Tibial nerve (tissue), 4 donors: ENCODE measurements at regions not wholly inside any gene's neighbourhood (a gene's known extent, or its start where the extent isn't known, plus 50 kb on each side); places are given as distances from the start of the nearest gene placed in this dataset.

Experiments
- DNase-seq, 2 donors: peaks; one replicate each; pipeline ENCODE4 v3.0.0-alpha.2; 2019; ENCODE audit warnings: low spot score in 2 of 2
- H3K27ac ChIP-seq, 4 donors: fragments of 200-600 bp; sonication (generic) in 3 of 4; one replicate each; pipeline ENCODE4 v1.5.1; 2017 to 2019; ENCODE audit warnings: mild to moderate bottlenecking in 1 of 4
- H3K27me3 ChIP-seq, 2 donors: fragments of 200-600 bp; sonication (generic) in 1 of 2; one replicate each; pipeline versions ENCODE4 v1.5.1 to v1.6.0; 2017 to 2019
- H3K36me3 ChIP-seq, 3 donors: fragments of 200-600 bp; sonication (generic); one replicate each; pipeline ENCODE4 v1.5.1; 2018 to 2019
- H3K4me1 ChIP-seq, 4 donors: fragments of 200-600 bp; sonication (generic) in 3 of 4; one replicate each; pipeline ENCODE4 v1.5.1; 2017 to 2019
- H3K4me3 ChIP-seq, 4 donors: fragments of 200-600 bp; sonication (generic) in 3 of 4; one replicate each; pipeline ENCODE4 v1.5.1; 2017 to 2019; ENCODE audit warnings: mild to moderate bottlenecking in 1 of 4, moderate library complexity in 1 of 4
- H3K9me3 ChIP-seq, 4 donors: fragments of 200-600 bp; sonication (generic) in 3 of 4; one replicate each; pipeline ENCODE4 v1.5.1; 2017 to 2019
- EP300 ChIP-seq, 2 donors: sonication (generic); formaldehyde crosslinking; IDR thresholded peaks; one replicate each; pipeline ENCODE4 v1.6.1; 2017; ENCODE audit warnings: antibody characterized with exemption in 2 of 2, mild to moderate bottlenecking in 1 of 2
- POLR2A ChIP-seq, 2 donors: fragments of 450-650 bp; IDR thresholded peaks; one replicate each; pipeline ENCODE4 v1.6.1; 2017; ENCODE audit warnings: antibody characterized with exemption in 2 of 2, mild to moderate bottlenecking in 2 of 2, moderate library complexity in 2 of 2
- WGBS, 2 donors: methylation state at CpG; one replicate each; pipeline ENCODE4 v1.1.5; 2018; 5-methylcytosine and 5-hydroxymethylcytosine counted together
- TF ChIP-seq, protein P1 (sequence below), 5 experiments: fragments of 200-600 bp in 3 of 5; fragments of 450-650 bp in 2 of 5; sonication (generic) in 3 of 5; IDR thresholded peaks; one replicate each; pipeline ENCODE4 v1.5.1; 2016 to 2019; ENCODE audit warnings: antibody characterized with exemption in 5 of 5, mild to moderate bottlenecking in 3 of 5, moderate library complexity in 2 of 5

DNA sequence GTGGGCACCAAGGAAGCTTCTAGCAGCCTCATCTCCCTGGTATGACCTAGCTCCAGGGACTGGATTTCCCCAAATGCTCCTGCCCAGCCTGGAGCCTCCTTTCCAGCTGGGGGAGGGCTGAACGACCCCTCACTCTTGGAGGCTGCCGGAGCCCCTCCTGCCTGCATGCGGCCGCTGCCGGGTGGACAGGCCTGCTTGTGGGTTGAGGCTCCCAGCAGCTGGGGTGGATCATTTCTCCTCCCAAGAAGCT, 213.6 kb downstream of the SEC14L1 start:
- peaks cover 0 to 77% (median 36%) of the 10 kb centered on the region in 4 donors for H3K4me1 ChIP-seq
- no peaks in the 10 kb centered on the region for H3K9me3 ChIP-seq
- WGBS, 2 donors = 57 to 92% methylated on average over 1 to 4 of the region's 5 CpGs
- no peaks in the 10 kb centered on the region for H3K36me3 ChIP-seq
- H3K4me3 ChIP-seq = no peak overlapping the region
- H3K27ac ChIP-seq = peak overlapping the region in 3 of 4 donors; percentile 45 to 72 (median 66)
- no peak for DNase-seq
- TF ChIP-seq, protein P1, sequence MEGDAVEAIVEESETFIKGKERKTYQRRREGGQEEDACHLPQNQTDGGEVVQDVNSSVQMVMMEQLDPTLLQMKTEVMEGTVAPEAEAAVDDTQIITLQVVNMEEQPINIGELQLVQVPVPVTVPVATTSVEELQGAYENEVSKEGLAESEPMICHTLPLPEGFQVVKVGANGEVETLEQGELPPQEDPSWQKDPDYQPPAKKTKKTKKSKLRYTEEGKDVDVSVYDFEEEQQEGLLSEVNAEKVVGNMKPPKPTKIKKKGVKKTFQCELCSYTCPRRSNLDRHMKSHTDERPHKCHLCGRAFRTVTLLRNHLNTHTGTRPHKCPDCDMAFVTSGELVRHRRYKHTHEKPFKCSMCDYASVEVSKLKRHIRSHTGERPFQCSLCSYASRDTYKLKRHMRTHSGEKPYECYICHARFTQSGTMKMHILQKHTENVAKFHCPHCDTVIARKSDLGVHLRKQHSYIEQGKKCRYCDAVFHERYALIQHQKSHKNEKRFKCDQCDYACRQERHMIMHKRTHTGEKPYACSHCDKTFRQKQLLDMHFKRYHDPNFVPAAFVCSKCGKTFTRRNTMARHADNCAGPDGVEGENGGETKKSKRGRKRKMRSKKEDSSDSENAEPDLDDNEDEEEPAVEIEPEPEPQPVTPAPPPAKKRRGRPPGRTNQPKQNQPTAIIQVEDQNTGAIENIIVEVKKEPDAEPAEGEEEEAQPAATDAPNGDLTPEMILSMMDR (IDR thresholded peaks at IDR 0.05) = no peak
- TF ChIP-seq EP300 (IDR thresholded peaks at IDR 0.05) (no peak), POLR2A (IDR thresholded peaks at IDR 0.05) (no peak)
- no peaks in the 10 kb centered on the region for H3K27me3 ChIP-seq

- H3K27ac ChIP-seq = peak overlapping the region in 3 of 4 donors; percentile 52 to 72 (median 66)
- H3K4me1 ChIP-seq = peaks cover 0 to 75% (median 36%) of the 10 kb centered on the region in 4 donors
- H3K36me3 ChIP-seq = no peaks in the 10 kb centered on the region
- no peaks in the 10 kb centered on the region for H3K27me3 ChIP-seq
- H3K4me3 ChIP-seq = no peak overlapping the region
- no peaks in the 10 kb centered on the region for H3K9me3 ChIP-seq
- TF ChIP-seq POLR2A (IDR thresholded peaks at IDR 0.05) = no peak
- TF ChIP-seq EP300 (IDR thresholded peaks at IDR 0.05) = no peak
- TF ChIP-seq, protein P1 (IDR thresholded peaks at IDR 0.05) = no peak
- WGBS, 2 donors = 50 to 58% methylated on average over 23 to 25 of the region's 25 CpGs
- DNase-seq = peak in 1 of 2 donors; percentile 27
These were observed 214.1 kb downstream of the SEC14L1 start for GRCh38 chr17:77354670-77355455.

- TF ChIP-seq EP300 (IDR thresholded peaks at IDR 0.05) = no peak
- no peak for TF ChIP-seq POLR2A (IDR thresholded peaks at IDR 0.05)
- TF ChIP-seq, protein P1 (IDR thresholded peaks at IDR 0.05) = no peak
- DNase-seq = peak in 1 of 2 donors; percentile 10
- Histone ChIP-seq H3K9me3 (no peaks in the 10 kb centered on the region), H3K27me3 (no peaks in the 10 kb centered on the region), H3K4me3 (no peak overlapping the region), H3K4me1 (peaks cover 0 to 61% (median 28%) of the 10 kb centered on the region in 4 donors), H3K27ac (peak overlapping the region in 3 of 4 donors; percentile 58 to 75 (median 64)), H3K36me3 (no peaks in the 10 kb centered on the region)
- 77 to 78% methylated on average over 14 to 15 of the region's 15 CpGs for WGBS, 2 donors
These were observed 215.4 kb downstream of the SEC14L1 start for GRCh38 chr17:77356109-77356689.

DNA sequence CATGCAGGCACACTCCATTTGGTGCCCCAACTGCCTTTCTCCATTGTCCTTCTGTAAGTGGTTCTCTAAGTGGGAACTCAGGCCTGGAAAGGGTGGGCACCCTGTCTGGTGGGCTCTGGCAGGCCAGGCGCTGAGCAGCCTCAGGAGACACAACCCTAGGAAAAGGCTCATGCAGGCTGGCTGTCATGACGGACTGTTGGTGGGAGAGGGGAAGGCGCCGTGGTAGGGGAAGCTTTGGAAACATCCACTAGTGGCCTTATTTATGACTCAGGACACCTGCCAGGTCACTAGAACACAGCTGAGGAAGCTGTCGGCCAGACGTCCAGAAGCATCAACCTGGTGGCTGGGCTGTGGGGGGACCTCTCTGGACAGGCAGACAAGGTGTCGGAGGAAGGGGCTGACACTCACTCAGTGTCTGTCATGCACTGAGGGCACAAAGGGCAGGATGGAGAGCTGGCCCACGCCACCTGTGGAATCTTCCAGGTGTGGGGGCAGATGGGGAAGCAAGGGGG, 216.0 kb downstream of the SEC14L1 start:
- Histone ChIP-seq H3K9me3 (no peaks in the 10 kb centered on the region), H3K27me3 (no peaks in the 10 kb centered on the region), H3K4me3 (no peak overlapping the region), H3K36me3 (no peaks in the 10 kb centered on the region), H3K4me1 (peaks cover 0 to 56% (median 22%) of the 10 kb centered on the region in 4 donors), H3K27ac (peak overlapping the region in 3 of 4 donors; percentile 26 to 58 (median 33))
- DNase-seq = peak in 1 of 2 donors; percentile 12
- WGBS, 2 donors = 85 to 89% methylated on average over 8 of the region's 8 CpGs
- TF ChIP-seq POLR2A (IDR thresholded peaks at IDR 0.05) (no peak), EP300 (IDR thresholded peaks at IDR 0.05) (no peak)
- TF ChIP-seq, protein P1 (IDR thresholded peaks at IDR 0.05) = no peak

GRCh38 chr17:77358801-77359200, 218.0 kb downstream of the SEC14L1 start:
- peak in 1 of 2 donors; percentile 0 for DNase-seq
- no peak overlapping the region for H3K4me3 ChIP-seq
- peak overlapping the region in 3 of 4 donors; percentile 21 to 54 (median 44) for H3K27ac ChIP-seq

More at GRCh38 chr17:77358801-77359200, 218.0 kb downstream of the SEC14L1 start:
- Histone ChIP-seq H3K36me3 (no peaks in the 10 kb centered on the region), H3K9me3 (no peaks in the 10 kb centered on the region), H3K4me1 (peaks cover 0 to 56% (median 23%) of the 10 kb centered on the region in 4 donors), H3K27me3 (no peaks in the 10 kb centered on the region)
- TF ChIP-seq, protein P1 (IDR thresholded peaks at IDR 0.05) = no peak
- TF ChIP-seq POLR2A (IDR thresholded peaks at IDR 0.05) (no peak), EP300 (IDR thresholded peaks at IDR 0.05) (no peak)
- WGBS, 2 donors = 64 to 70% methylated on average over 7 of the region's 7 CpGs
